ENCODE measurements at regions not wholly inside any gene's neighbourhood (a gene's known extent, or its start where the extent isn't known, plus 50 kb on each side); places are given as distances from the start of the nearest gene placed in this dataset.

GRCh38 chr14:43166163-43166562 is 1340.9 kb downstream of the FSCB start:
- Histone ChIP-seq H3K79me2 (ENCODE audit: control insufficient read depth, insufficient read depth, low read length) (no peaks in the 10 kb centered on the region), H3K9me3 (ENCODE audit: control insufficient read depth, insufficient read depth, low read depth, low read length) (no peaks in the 10 kb centered on the region), H3K27ac (ENCODE audit: insufficient read depth, low read length) (no peak overlapping the region), H3K4me3 (replicated peaks in 1 of 4; ENCODE audit: control extremely low read depth in 1 of 4, insufficient read depth in 1 of 4, low read depth in 3 of 4, low read length in 4 of 4) (no peak overlapping the region), H3K9ac (ENCODE audit: insufficient read depth, low read length) (no peak overlapping the region), H4K20me1 (ENCODE audit: control insufficient read depth, extremely low read depth, insufficient read depth, low read length) (no peaks in the 10 kb centered on the region), H2AFZ (ENCODE audit: low read length) (no peak overlapping the region), H3K4me2 (ENCODE audit: extremely low read depth, insufficient read depth, low read length) (no peak overlapping the region), H3K4me1 (ENCODE audit: control insufficient read depth, extremely low read depth, insufficient read depth, low read length) (no peaks in the 10 kb centered on the region), H3K27me3 (ENCODE audit: control insufficient read depth, insufficient read depth, low read length) (no peaks in the 10 kb centered on the region), H3K36me3 (ENCODE audit: control insufficient read depth, insufficient read depth, low read length) (no peaks in the 10 kb centered on the region)
- TF ChIP-seq CTCF (conservative IDR thresholded peaks at IDR 0.05 in 1 of 2, IDR thresholded peaks at IDR 0.05 in 1 of 2; ENCODE audit: low read depth in 1 of 2, low read length in 2 of 2), result no peak
- TF ChIP-seq EZH2 (IDR thresholded peaks at IDR 0.05; ENCODE audit: low read length, missing control alignments), result no peak
- DNase-seq (ENCODE audit: low read depth in 2 of 2), result no peak

GRCh38 chr14:43165651-43166050 is 1341.4 kb downstream of the FSCB start:
- Histone ChIP-seq H4K20me1 (ENCODE audit: control insufficient read depth, extremely low read depth, insufficient read depth, low read length) (no peaks in the 10 kb centered on the region), H3K4me2 (ENCODE audit: extremely low read depth, insufficient read depth, low read length) (no peak overlapping the region), H3K9ac (ENCODE audit: insufficient read depth, low read length) (no peak overlapping the region), H3K36me3 (ENCODE audit: control insufficient read depth, insufficient read depth, low read length) (no peaks in the 10 kb centered on the region), H3K27ac (ENCODE audit: insufficient read depth, low read length) (no peak overlapping the region), H3K27me3 (ENCODE audit: control insufficient read depth, insufficient read depth, low read length) (no peaks in the 10 kb centered on the region), H2AFZ (ENCODE audit: low read length) (no peak overlapping the region), H3K4me1 (ENCODE audit: control insufficient read depth, extremely low read depth, insufficient read depth, low read length) (no peaks in the 10 kb centered on the region), H3K4me3 (replicated peaks in 1 of 4; ENCODE audit: control extremely low read depth in 1 of 4, insufficient read depth in 1 of 4, low read depth in 3 of 4, low read length in 4 of 4) (no peak overlapping the region), H3K79me2 (ENCODE audit: control insufficient read depth, insufficient read depth, low read length) (no peaks in the 10 kb centered on the region), H3K9me3 (ENCODE audit: control insufficient read depth, insufficient read depth, low read depth, low read length) (no peaks in the 10 kb centered on the region)
- TF ChIP-seq CTCF (conservative IDR thresholded peaks at IDR 0.05 in 1 of 2, IDR thresholded peaks at IDR 0.05 in 1 of 2; ENCODE audit: low read depth in 1 of 2, low read length in 2 of 2), result no peak
- TF ChIP-seq EZH2 (IDR thresholded peaks at IDR 0.05; ENCODE audit: low read length, missing control alignments), result no peak
- no peak for DNase-seq (ENCODE audit: low read depth in 2 of 2)

- Histone ChIP-seq H3K4me1 (ENCODE audit: control insufficient read depth, extremely low read depth, insufficient read depth, low read length) (no peaks in the 10 kb centered on the region), H3K27ac (ENCODE audit: insufficient read depth, low read length) (no peak overlapping the region), H3K9ac (ENCODE audit: insufficient read depth, low read length) (no peak overlapping the region), H2AFZ (ENCODE audit: low read length) (no peak overlapping the region), H3K36me3 (ENCODE audit: control insufficient read depth, insufficient read depth, low read length) (no peaks in the 10 kb centered on the region), H3K79me2 (ENCODE audit: control insufficient read depth, insufficient read depth, low read length) (no peaks in the 10 kb centered on the region), H4K20me1 (ENCODE audit: control insufficient read depth, extremely low read depth, insufficient read depth, low read length) (no peaks in the 10 kb centered on the region), H3K27me3 (ENCODE audit: control insufficient read depth, insufficient read depth, low read length) (no peaks in the 10 kb centered on the region), H3K9me3 (ENCODE audit: control insufficient read depth, insufficient read depth, low read depth, low read length) (no peaks in the 10 kb centered on the region), H3K4me2 (ENCODE audit: extremely low read depth, insufficient read depth, low read length) (no peak overlapping the region), H3K4me3 (replicated peaks in 1 of 4; ENCODE audit: control extremely low read depth in 1 of 4, insufficient read depth in 1 of 4, low read depth in 3 of 4, low read length in 4 of 4) (no peak overlapping the region)
- TF ChIP-seq EZH2 (IDR thresholded peaks at IDR 0.05; ENCODE audit: low read length, missing control alignments), result no peak
- TF ChIP-seq CTCF (conservative IDR thresholded peaks at IDR 0.05 in 1 of 2, IDR thresholded peaks at IDR 0.05 in 1 of 2; ENCODE audit: low read depth in 1 of 2, low read length in 2 of 2), result no peak
- no peak for DNase-seq (ENCODE audit: low read depth in 2 of 2)
These were observed 1345.6 kb downstream of the FSCB start for GRCh38 chr14:43161477-43161876.
